NAMALWA (cell line): ENCODE measurements at regions not wholly inside any gene's neighbourhood (a gene's known extent, or its start where the extent isn't known, plus 50 kb on each side); places are given as distances from the start of the nearest gene placed in this dataset.
"Not testable (repeated sequence)": the region's sequence is repeated elsewhere in the genome, so short reads cannot be mapped to it uniquely, and the experiment has no call there.

Experiments
- DNase-seq: peaks from one replicate; pipeline ENCODE4 v3.0.0-alpha.2; 2015; ENCODE audit warnings: low spot score

- DNase-seq: no peak
These were observed 51.3 kb upstream of the SUB1 start for GRCh38 chr5:32534041-32534440.

- peak; percentile 66 for DNase-seq
These were observed 53.4 kb upstream of the SUB1 start for GRCh38 chr5:32531885-32532520.

GRCh38 chr5:32527321-32527720, 58.0 kb upstream of the SUB1 start:
- not testable (repeated sequence) for DNase-seq

- DNase-seq: no peak
These were observed 58.5 kb upstream of the SUB1 start for GRCh38 chr5:32526810-32527209.

- peak; percentile 34 for DNase-seq
These were observed 61.7 kb upstream of the SUB1 start for GRCh38 chr5:32523625-32524024.

- no peak for DNase-seq
These were observed 62.8 kb upstream of the SUB1 start for GRCh38 chr5:32522429-32523143.

GRCh38 chr5:32521481-32521880, 63.9 kb upstream of the SUB1 start:
- no peak for DNase-seq

- no peak for DNase-seq
These were observed 64.4 kb upstream of the SUB1 start for GRCh38 chr5:32520972-32521371.

GRCh38 chr5:32520356-32520755, 65.0 kb upstream of the SUB1 start:
- DNase-seq: no peak

GRCh38 chr5:32519508-32519907, 65.8 kb upstream of the SUB1 start:
- no peak for DNase-seq

- DNase-seq: no peak
These were observed 70.3 kb upstream of the ZFR start for GRCh38 chr5:32514806-32515205.

- no peak for DNase-seq
These were observed 68.4 kb upstream of the ZFR start for GRCh38 chr5:32512926-32513325.

- DNase-seq: no peak
These were observed 67.3 kb upstream of the ZFR start for GRCh38 chr5:32511776-32512374.

- DNase-seq: no peak
These were observed 66.3 kb upstream of the ZFR start for GRCh38 chr5:32510860-32511259.

GRCh38 chr5:32508806-32509805, 64.6 kb upstream of the ZFR start:
- no peak for DNase-seq

- no peak for DNase-seq
These were observed 63.3 kb upstream of the ZFR start for GRCh38 chr5:32507738-32508434.

- no peak for DNase-seq
These were observed 62.3 kb upstream of the ZFR start for GRCh38 chr5:32506799-32507198.

- no peak for DNase-seq
These were observed 61.7 kb upstream of the ZFR start for GRCh38 chr5:32506201-32506661.

- no peak for DNase-seq
These were observed 61.2 kb upstream of the ZFR start for GRCh38 chr5:32505756-32506155.

- no peak for DNase-seq
These were observed 60.6 kb upstream of the ZFR start for GRCh38 chr5:32504989-32505596.
